ENCODE measurements at regions not wholly inside any gene's neighbourhood (a gene's known extent, or its start where the extent isn't known, plus 50 kb on each side); places are given as distances from the start of the nearest gene placed in this dataset.

DNA sequence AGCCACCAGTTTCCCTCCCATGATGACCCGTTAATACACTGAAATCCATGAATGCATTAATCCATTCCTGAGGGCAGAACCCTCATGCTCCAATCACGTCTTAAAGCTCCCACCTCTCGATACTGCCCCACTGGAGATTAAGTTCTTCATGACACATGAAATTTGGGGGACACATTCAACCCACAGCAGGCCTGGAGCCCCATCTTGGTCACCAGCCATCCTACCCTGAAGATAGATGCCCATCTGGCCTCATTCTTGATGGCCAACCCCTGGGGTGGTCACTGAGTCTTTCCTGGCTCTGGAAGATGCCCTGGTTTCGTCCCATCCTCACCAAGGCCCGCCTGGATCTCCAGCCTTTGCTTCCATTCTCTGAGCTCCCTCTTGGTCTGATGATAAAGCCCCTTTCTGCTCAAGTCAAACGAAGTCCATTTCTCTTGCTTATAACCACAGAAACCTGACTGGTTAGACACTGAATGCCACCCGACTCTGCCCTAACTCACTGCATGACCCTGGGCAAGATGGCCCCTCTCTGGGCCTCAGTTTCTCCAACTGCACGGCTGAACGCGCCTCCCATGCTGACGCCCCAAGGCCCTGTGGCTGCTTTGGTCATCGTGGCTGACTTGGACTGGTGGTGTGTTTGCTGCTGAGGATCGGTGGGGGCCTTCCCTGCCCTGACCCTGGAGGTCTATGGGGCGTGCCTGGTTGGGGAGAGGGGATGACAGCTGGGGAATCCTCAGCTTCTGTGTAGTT, 138.4 kb upstream of the IER5L start:
- Histone ChIP-seq H3K14ac (ENCODE audit: insufficient read length) (no peak overlapping the region), H3K79me1 (ENCODE audit: low read depth, low read length) (no peaks in the 10 kb centered on the region), H4K5ac (ENCODE audit: insufficient read length, low read depth, low read length) (no peak overlapping the region), H3K18ac (ENCODE audit: extremely low read depth, low read length) (no peak overlapping the region), H3K27ac (ENCODE audit: low read depth, low read length) (no peak overlapping the region), H3K36me3 (ENCODE audit: control insufficient read depth in 2 of 4, insufficient read depth in 4 of 4, low read length in 3 of 4) (no peaks in the 10 kb centered on the region), H2BK120ac (replicated peaks; ENCODE audit: low read depth, low read length) (no peak overlapping the region), H2BK5ac (ENCODE audit: low read depth, low read length) (no peak overlapping the region), H2BK20ac (ENCODE audit: low read length) (no peak overlapping the region), H3K9me3 (ENCODE audit: insufficient read depth in 2 of 2, low read depth in 1 of 2, low read length in 1 of 2) (no peaks in the 10 kb centered on the region), H3K4me3 (ENCODE audit: extremely low read depth in 1 of 4, insufficient read depth in 2 of 4, low read depth in 3 of 4, low read length in 4 of 4) (no peak overlapping the region), H4K8ac (ENCODE audit: extremely low read depth, insufficient read depth, low read length) (no peak overlapping the region), H3K9ac (replicated peaks in 1 of 4; ENCODE audit: extremely low read depth in 1 of 4, low read depth in 3 of 4, low read length in 3 of 4) (no peak overlapping the region; a peak in 2 of 7 replicates), H3K79me2 (ENCODE audit: control insufficient read depth in 1 of 2, insufficient read depth in 2 of 2, low read length in 2 of 2) (no peaks in the 10 kb centered on the region), H4K91ac (replicated peaks; ENCODE audit: insufficient read length, low read length) (no peak overlapping the region), H3K27me3 (replicated peaks in 1 of 4; ENCODE audit: control insufficient read depth in 3 of 4, extremely low read depth in 1 of 4, insufficient read depth in 3 of 4, low read length in 3 of 4) (peaks cover 0 to 4% (median 2%) of the 10 kb centered on the region in 4 experiments; a peak in 4 of 7 replicates), H2AFZ (ENCODE audit: low read length) (no peak overlapping the region), H3K23me2 (ENCODE audit: low read depth, low read length) (peaks cover 6% of the 10 kb centered on the region; the same call in 1 of the 2 replicates), H3K56ac (replicated peaks; ENCODE audit: insufficient read length, low read depth, low read length) (no peak overlapping the region), H3K23ac (ENCODE audit: insufficient read length) (no peak overlapping the region), H3K4me2 (ENCODE audit: insufficient read depth in 1 of 2, low read depth in 2 of 2, low read length in 2 of 2) (no peak overlapping the region), H2BK15ac (ENCODE audit: low read length) (no peak overlapping the region; the same call in 1 of the 2 replicates), H3K4me1 (replicated peaks in 1 of 4; ENCODE audit: control insufficient read depth in 3 of 4, insufficient read depth in 4 of 4, low read length in 3 of 4) (peaks cover 0 to 15% (median 9%) of the 10 kb centered on the region in 4 experiments; a peak in 6 of 7 replicates), H2AK5ac (ENCODE audit: low read depth, low read length) (peak overlapping the region; percentile 65; the same call in 1 of the 2 replicates), H2BK12ac (ENCODE audit: low read depth, low read length) (no peak overlapping the region), H3K4ac (replicated peaks; ENCODE audit: insufficient read length, low read depth, low read length) (no peak overlapping the region), H4K20me1 (replicated peaks in 1 of 2; ENCODE audit: control insufficient read depth in 1 of 2, insufficient read depth in 2 of 2, low read length in 2 of 2) (no peaks in the 10 kb centered on the region)
- TF ChIP-seq TBP (IDR thresholded peaks at IDR 0.05; ENCODE audit: low read depth, low read length) = no peak
- TF ChIP-seq HDAC2 (IDR thresholded peaks at IDR 0.05; ENCODE audit: borderline replicate concordance in 1 of 2, low read depth in 2 of 2, low read length in 2 of 2) = no peak
- TF ChIP-seq SP2 (IDR thresholded peaks at IDR 0.05; ENCODE audit: low read length) = no peak
- TF ChIP-seq SIN3A (conservative IDR thresholded peaks at IDR 0.05 in 1 of 2, IDR thresholded peaks at IDR 0.05 in 1 of 2; ENCODE audit: low read depth in 1 of 2, low read length in 2 of 2) = no peak
- DNase-seq (ENCODE audit: low read depth in 1 of 2, low spot score in 2 of 2) = no peak
- 88% methylated on average over 14 of the region's 14 CpGs; no CpG with 5 or more reads in 1 of the 2 experiments for WGBS, 2 experiments (ENCODE audit: extremely low coverage in 1 of 2, insufficient coverage in 1 of 2, insufficient read length in 1 of 2, insufficient replicate concordance in 2 of 2, low coverage in 1 of 2, low lambda C conversion rate in 2 of 2, missing lambda C conversion rate in 1 of 2)
- CTCF ChIA-PET (ENCODE audit: partially characterized antibody) = interaction anchor here (1.4 to 3.2 kb wide), 5 partner anchors 9 to 173 kb away, joined by 3 to 14 read pairs (median 3); partner anchors contain the start of gene IER5L
- FAIRE-seq = no peak
- POLR2A ChIA-PET (ENCODE audit: partially characterized antibody) = interaction anchor here (0.9 kb wide), 1 partner anchor 12 kb away, joined by 3 read pairs; no protein-coding TSS in a partner anchor
